Fibroblast of lung (primary cell): ENCODE measurements at regions not wholly inside any gene's neighbourhood (a gene's known extent, or its start where the extent isn't known, plus 50 kb on each side); places are given as distances from the start of the nearest gene placed in this dataset.

Experiments
- DNase-seq, 2 donors: peaks; one replicate each; pipeline versions ENCODE4 v3.0.0 to v3.0.0-alpha.2; 2010; ENCODE audit warnings: low read depth in 2 of 2
- H2AFZ ChIP-seq: 2 replicates; pipeline ENCODE4 v1.5.1; 2012; ENCODE audit warnings: low read length, control low read depth, inconsistent platforms
- H3K27ac ChIP-seq: 2 replicates; pipeline ENCODE4 v1.5.1; 2011; ENCODE audit warnings: low read length, control low read depth; ENCODE audit not compliant: insufficient read depth
- H3K27me3 ChIP-seq: 2 replicates; pipeline ENCODE4 v1.5.1; 2011; ENCODE audit warnings: mild to moderate bottlenecking, low read length; ENCODE audit not compliant: control insufficient read depth, insufficient read depth
- H3K36me3 ChIP-seq: 2 replicates; pipeline ENCODE4 v1.5.1; 2011; ENCODE audit warnings: low read length; ENCODE audit not compliant: control insufficient read depth, insufficient read depth
- H3K4me1 ChIP-seq: 2 replicates; pipeline ENCODE4 v1.5.1; 2011; ENCODE audit warnings: low read length; ENCODE audit not compliant: control insufficient read depth, insufficient read depth; ENCODE audit errors: extremely low read depth
- H3K4me2 ChIP-seq: 2 replicates; pipeline ENCODE4 v1.5.1; 2011; ENCODE audit warnings: low read length, control low read depth; ENCODE audit not compliant: insufficient read depth; ENCODE audit errors: extremely low read depth
- H3K4me3 ChIP-seq, 4 experiments: fragments of 200-600 bp in 1 of 4; sonication (generic) in 1 of 4; replicated peaks in 1 of 4; 2 replicates each; pipeline ENCODE4 v1.5.1; 2011 to 2016; ENCODE audit warnings: low read length in 4 of 4, low read depth in 3 of 4, mild to moderate bottlenecking in 3 of 4, control low read depth in 2 of 4, inconsistent platforms in 1 of 4, mixed read lengths in 1 of 4; ENCODE audit not compliant: insufficient read depth in 1 of 4; ENCODE audit errors: control extremely low read depth in 1 of 4
- H3K79me2 ChIP-seq: 2 replicates; pipeline ENCODE4 v1.5.1; 2012; ENCODE audit warnings: mild to moderate bottlenecking, low read length, inconsistent platforms; ENCODE audit not compliant: control insufficient read depth, insufficient read depth
- H3K9ac ChIP-seq: 2 replicates; pipeline ENCODE4 v1.5.1; 2011; ENCODE audit warnings: mild to moderate bottlenecking, low read length, control low read depth; ENCODE audit not compliant: insufficient read depth
- H3K9me3 ChIP-seq: 2 replicates; pipeline ENCODE4 v1.5.1; 2012; ENCODE audit warnings: low read depth, low read length; ENCODE audit not compliant: control insufficient read depth, insufficient read depth
- H4K20me1 ChIP-seq: 2 replicates; pipeline ENCODE4 v1.5.1; 2011; ENCODE audit warnings: low read length; ENCODE audit not compliant: control insufficient read depth, insufficient read depth; ENCODE audit errors: extremely low read depth
- CTCF ChIP-seq, 2 donors: IDR thresholded peaks in 1 of 2; conservative IDR thresholded peaks in 1 of 2; 1 replicate in 1 of 2; 2 replicates in 1 of 2; pipeline ENCODE4 v1.5.1; 2011 to 2012; ENCODE audit warnings: low read length in 2 of 2, control low read depth in 1 of 2, inconsistent platforms in 1 of 2, low read depth in 1 of 2, mild to moderate bottlenecking in 1 of 2
- EZH2 ChIP-seq: IDR thresholded peaks from 2 replicates; pipeline ENCODE4 v1.5.1; 2012; ENCODE audit warnings: low read length, control low read depth, mild to moderate bottlenecking; ENCODE audit errors: missing control alignments

GRCh38 chr1:227378181-227378580, 59.9 kb upstream of the CDC42BPA start:
- no peak for TF ChIP-seq CTCF (conservative IDR thresholded peaks at IDR 0.05 in 1 of 2, IDR thresholded peaks at IDR 0.05 in 1 of 2; ENCODE audit: low read depth in 1 of 2, low read length in 2 of 2)
- no peak for TF ChIP-seq EZH2
- no peaks in the 10 kb centered on the region for H3K4me1 ChIP-seq

GRCh38 chr1:227374846-227375245, 56.6 kb upstream of the CDC42BPA start:
- H3K9ac ChIP-seq = no peak overlapping the region
- H3K4me2 ChIP-seq = no peak overlapping the region
- H3K9me3 ChIP-seq = no peaks in the 10 kb centered on the region
- TF ChIP-seq EZH2 (no peak), CTCF (conservative IDR thresholded peaks at IDR 0.05 in 1 of 2, IDR thresholded peaks at IDR 0.05 in 1 of 2; ENCODE audit: low read depth in 1 of 2, low read length in 2 of 2) (no peak)
- no peaks in the 10 kb centered on the region for H3K36me3 ChIP-seq
- no peaks in the 10 kb centered on the region for H3K27me3 ChIP-seq
- no peaks in the 10 kb centered on the region for H4K20me1 ChIP-seq
- H3K27ac ChIP-seq = no peak overlapping the region
- H2AFZ ChIP-seq = no peak overlapping the region
- no peaks in the 10 kb centered on the region for H3K4me1 ChIP-seq
- no peaks in the 10 kb centered on the region for H3K79me2 ChIP-seq
- H3K4me3 ChIP-seq = no peak overlapping the region
- DNase-seq = no peak

More at GRCh38 chr1:227378181-227378580, 59.9 kb upstream of the CDC42BPA start:
- H3K79me2 ChIP-seq = no peaks in the 10 kb centered on the region
- H3K36me3 ChIP-seq = no peaks in the 10 kb centered on the region
- no peaks in the 10 kb centered on the region for H3K27me3 ChIP-seq
- no peak overlapping the region for H3K4me3 ChIP-seq
- no peak overlapping the region for H3K4me2 ChIP-seq
- H3K9ac ChIP-seq = no peak overlapping the region
- H2AFZ ChIP-seq = no peak overlapping the region
- no peak for DNase-seq
- no peak overlapping the region for H3K27ac ChIP-seq
- no peaks in the 10 kb centered on the region for H4K20me1 ChIP-seq
- no peaks in the 10 kb centered on the region for H3K9me3 ChIP-seq

- H3K27me3 ChIP-seq = no peaks in the 10 kb centered on the region
- no peak overlapping the region for H3K4me3 ChIP-seq
- TF ChIP-seq EZH2 (no peak), CTCF (conservative IDR thresholded peaks at IDR 0.05 in 1 of 2, IDR thresholded peaks at IDR 0.05 in 1 of 2; ENCODE audit: low read depth in 1 of 2, low read length in 2 of 2) (no peak)
- H3K79me2 ChIP-seq = no peaks in the 10 kb centered on the region
- no peak overlapping the region for H3K9ac ChIP-seq
- no peaks in the 10 kb centered on the region for H3K9me3 ChIP-seq
- no peaks in the 10 kb centered on the region for H3K4me1 ChIP-seq
- no peaks in the 10 kb centered on the region for H4K20me1 ChIP-seq
- H3K36me3 ChIP-seq = no peaks in the 10 kb centered on the region
- peak; percentile 68 to 84 for DNase-seq
- H3K4me2 ChIP-seq = no peak overlapping the region
- no peak overlapping the region for H3K27ac ChIP-seq
- no peak overlapping the region for H2AFZ ChIP-seq
Measured at GRCh38 chr1:227372726-227373130, 54.4 kb upstream of the CDC42BPA start.
